HL-60 (cell line): ENCODE measurements at regions not wholly inside any gene's neighbourhood (a gene's known extent, or its start where the extent isn't known, plus 50 kb on each side); places are given as distances from the start of the nearest gene placed in this dataset.

Experiments
- DNase-seq, 2 experiments: peaks; one replicate each; pipeline ENCODE4 v3.0.0-alpha.2; 2010 to 2020; ENCODE audit warnings: low read depth in 1 of 2, low spot score in 1 of 2
- H3K27ac ChIP-seq: fragments of 250-450 bp; sonication (Bioruptor Pico); replicated peaks from 2 replicates; pipeline ENCODE4 v1.5.1; 2020; ENCODE audit warnings: mild to moderate bottlenecking, moderate library complexity
- H3K27me3 ChIP-seq: fragments of 250-450 bp; sonication (Bioruptor Pico); 2 replicates; pipeline ENCODE4 v1.5.1; 2021; ENCODE audit warnings: mild to moderate bottlenecking, moderate library complexity; ENCODE audit not compliant: insufficient read depth, poor library complexity, severe bottlenecking
- H3K4me3 ChIP-seq: replicated peaks from 2 replicates; pipeline ENCODE4 v1.5.1; 2011; ENCODE audit warnings: mild to moderate bottlenecking, control low read depth, low read length; ENCODE audit not compliant: insufficient read depth
- GABPA ChIP-seq: IDR thresholded peaks from 2 replicates; pipeline ENCODE4 v1.6.1; 2012; ENCODE audit warnings: low read depth
- POLR2AphosphoS5 ChIP-seq: IDR thresholded peaks from 2 replicates; pipeline ENCODE4 v1.6.1; 2012; ENCODE audit warnings: low read depth
- SPI1 ChIP-seq: IDR thresholded peaks from 2 replicates; pipeline ENCODE4 v1.6.1; 2012; ENCODE audit warnings: low read depth, mild to moderate bottlenecking, borderline replicate concordance
- TF ChIP-seq, protein P1 (sequence below): IDR thresholded peaks from one replicate; pipeline ENCODE4 v1.5.1; 2011; ENCODE audit warnings: low read length, control low read depth, inconsistent platforms; ENCODE audit not compliant: insufficient read depth
- TF ChIP-seq, protein P2 (sequence below): IDR thresholded peaks from 2 replicates; pipeline ENCODE4 v1.6.1; 2012; ENCODE audit warnings: low read depth; ENCODE audit not compliant: insufficient replicate concordance

DNA sequence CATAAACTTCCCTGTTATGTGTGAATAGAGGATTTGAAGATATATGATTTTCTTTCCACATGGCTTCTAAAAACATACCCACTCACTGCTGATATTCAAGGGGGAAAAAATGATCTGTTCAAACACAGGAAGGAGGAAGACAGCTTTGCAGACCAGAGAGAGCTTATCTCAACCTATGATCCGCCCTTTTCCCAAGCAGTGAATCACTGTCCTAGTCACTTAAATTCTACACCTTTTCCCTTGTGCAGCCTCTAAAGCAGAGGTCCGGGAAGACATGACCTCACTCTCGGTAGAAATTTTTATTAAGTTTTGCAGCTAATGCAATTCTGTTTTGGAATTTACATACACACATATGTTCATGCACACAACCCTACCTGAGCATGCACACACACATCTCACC, 197.2 kb downstream of the DIRAS2 start:
- peaks cover 2% of the 10 kb centered on the region for H3K27me3 ChIP-seq
- TF ChIP-seq, protein P1, sequence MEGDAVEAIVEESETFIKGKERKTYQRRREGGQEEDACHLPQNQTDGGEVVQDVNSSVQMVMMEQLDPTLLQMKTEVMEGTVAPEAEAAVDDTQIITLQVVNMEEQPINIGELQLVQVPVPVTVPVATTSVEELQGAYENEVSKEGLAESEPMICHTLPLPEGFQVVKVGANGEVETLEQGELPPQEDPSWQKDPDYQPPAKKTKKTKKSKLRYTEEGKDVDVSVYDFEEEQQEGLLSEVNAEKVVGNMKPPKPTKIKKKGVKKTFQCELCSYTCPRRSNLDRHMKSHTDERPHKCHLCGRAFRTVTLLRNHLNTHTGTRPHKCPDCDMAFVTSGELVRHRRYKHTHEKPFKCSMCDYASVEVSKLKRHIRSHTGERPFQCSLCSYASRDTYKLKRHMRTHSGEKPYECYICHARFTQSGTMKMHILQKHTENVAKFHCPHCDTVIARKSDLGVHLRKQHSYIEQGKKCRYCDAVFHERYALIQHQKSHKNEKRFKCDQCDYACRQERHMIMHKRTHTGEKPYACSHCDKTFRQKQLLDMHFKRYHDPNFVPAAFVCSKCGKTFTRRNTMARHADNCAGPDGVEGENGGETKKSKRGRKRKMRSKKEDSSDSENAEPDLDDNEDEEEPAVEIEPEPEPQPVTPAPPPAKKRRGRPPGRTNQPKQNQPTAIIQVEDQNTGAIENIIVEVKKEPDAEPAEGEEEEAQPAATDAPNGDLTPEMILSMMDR: no peak
- TF ChIP-seq POLR2AphosphoS5 (no peak), SPI1 (no peak), GABPA (no peak)
- TF ChIP-seq, protein P2, sequence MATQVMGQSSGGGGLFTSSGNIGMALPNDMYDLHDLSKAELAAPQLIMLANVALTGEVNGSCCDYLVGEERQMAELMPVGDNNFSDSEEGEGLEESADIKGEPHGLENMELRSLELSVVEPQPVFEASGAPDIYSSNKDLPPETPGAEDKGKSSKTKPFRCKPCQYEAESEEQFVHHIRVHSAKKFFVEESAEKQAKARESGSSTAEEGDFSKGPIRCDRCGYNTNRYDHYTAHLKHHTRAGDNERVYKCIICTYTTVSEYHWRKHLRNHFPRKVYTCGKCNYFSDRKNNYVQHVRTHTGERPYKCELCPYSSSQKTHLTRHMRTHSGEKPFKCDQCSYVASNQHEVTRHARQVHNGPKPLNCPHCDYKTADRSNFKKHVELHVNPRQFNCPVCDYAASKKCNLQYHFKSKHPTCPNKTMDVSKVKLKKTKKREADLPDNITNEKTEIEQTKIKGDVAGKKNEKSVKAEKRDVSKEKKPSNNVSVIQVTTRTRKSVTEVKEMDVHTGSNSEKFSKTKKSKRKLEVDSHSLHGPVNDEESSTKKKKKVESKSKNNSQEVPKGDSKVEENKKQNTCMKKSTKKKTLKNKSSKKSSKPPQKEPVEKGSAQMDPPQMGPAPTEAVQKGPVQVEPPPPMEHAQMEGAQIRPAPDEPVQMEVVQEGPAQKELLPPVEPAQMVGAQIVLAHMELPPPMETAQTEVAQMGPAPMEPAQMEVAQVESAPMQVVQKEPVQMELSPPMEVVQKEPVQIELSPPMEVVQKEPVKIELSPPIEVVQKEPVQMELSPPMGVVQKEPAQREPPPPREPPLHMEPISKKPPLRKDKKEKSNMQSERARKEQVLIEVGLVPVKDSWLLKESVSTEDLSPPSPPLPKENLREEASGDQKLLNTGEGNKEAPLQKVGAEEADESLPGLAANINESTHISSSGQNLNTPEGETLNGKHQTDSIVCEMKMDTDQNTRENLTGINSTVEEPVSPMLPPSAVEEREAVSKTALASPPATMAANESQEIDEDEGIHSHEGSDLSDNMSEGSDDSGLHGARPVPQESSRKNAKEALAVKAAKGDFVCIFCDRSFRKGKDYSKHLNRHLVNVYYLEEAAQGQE: no peak
- no peak overlapping the region for H3K27ac ChIP-seq
- no peak for DNase-seq
- no peak overlapping the region for H3K4me3 ChIP-seq

DNA sequence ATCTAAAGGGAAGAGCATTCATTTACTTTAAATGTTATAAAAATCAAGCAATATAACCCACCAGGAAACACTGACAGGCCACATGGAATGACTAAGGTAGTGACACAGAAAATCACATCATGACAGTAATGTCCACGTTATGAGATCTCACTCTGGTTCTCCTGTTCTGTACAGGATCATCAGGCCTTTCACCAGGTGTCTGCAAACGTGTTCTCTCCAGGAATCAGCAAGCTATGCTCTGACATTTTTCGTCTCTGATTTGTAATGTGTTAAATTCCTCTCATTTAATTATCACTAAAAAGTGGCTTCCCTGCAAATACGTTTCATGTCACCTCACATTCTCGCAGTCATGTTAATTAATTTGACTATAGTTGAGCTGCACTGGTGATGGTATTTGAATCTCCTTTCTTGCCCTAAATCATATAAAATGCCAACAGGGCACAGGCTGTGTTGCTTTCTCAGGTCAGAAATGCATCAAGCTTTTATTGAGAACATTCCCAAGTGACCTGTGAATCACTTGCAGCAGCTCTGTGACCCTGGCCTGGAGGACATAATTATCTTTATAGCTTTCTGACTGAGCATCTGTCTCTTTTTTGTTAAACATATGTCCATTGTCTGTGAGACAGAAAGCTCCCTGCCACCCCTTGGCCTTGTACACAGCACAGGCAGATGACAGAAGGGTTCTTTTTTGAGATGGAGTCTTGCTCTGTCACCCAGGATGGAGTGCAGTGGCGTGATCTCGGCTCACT, 196.2 kb downstream of the DIRAS2 start:
- no peak overlapping the region for H3K4me3 ChIP-seq
- H3K27ac ChIP-seq: no peak overlapping the region
- H3K27me3 ChIP-seq: peaks cover 2% of the 10 kb centered on the region
- TF ChIP-seq, protein P2: no peak
- TF ChIP-seq SPI1 (no peak), POLR2AphosphoS5 (no peak), GABPA (no peak)
- TF ChIP-seq, protein P1: no peak
- no peak for DNase-seq

DNA sequence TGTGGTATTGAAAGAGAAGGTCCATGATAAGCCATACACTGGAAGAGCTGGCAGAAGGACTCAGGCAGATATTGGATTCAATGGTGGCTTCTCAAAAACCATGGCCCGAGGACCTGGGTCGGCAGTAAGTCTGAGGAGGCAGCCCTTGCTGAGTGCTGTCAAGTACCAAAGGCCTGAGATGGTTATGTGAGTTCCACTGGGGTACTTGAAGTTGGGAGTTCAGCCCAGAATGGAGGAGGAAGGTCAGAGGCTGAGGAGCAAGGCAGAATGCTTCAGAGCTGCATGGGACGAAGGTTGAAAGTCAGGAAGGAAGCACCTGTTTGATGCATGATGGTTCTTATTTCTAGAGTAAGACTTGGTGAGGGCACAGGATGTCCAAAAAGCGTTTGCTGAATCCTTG, 194.9 kb downstream of the DIRAS2 start:
- no peak for DNase-seq
- no peak overlapping the region for H3K27ac ChIP-seq
- no peak overlapping the region for H3K4me3 ChIP-seq
- H3K27me3 ChIP-seq: no peaks in the 10 kb centered on the region
- TF ChIP-seq GABPA (no peak), SPI1 (no peak), POLR2AphosphoS5 (no peak)
- TF ChIP-seq, protein P1: no peak
- TF ChIP-seq, protein P2: no peak
